DOHH2 (cell line): ENCODE measurements at regions not wholly inside any gene's neighbourhood (a gene's known extent, or its start where the extent isn't known, plus 50 kb on each side); places are given as distances from the start of the nearest gene placed in this dataset.

Source experiments
- EZH2phosphoT487 ChIP-seq: fragments of 200-600 bp; sonication (generic); IDR thresholded peaks from 2 replicates; pipeline ENCODE4 v1.6.1; 2017; ENCODE audit warnings: borderline replicate concordance, mild to moderate bottlenecking, antibody characterized with exemption, low read length, moderate library complexity, mixed read lengths
- TF ChIP-seq, protein P1 (sequence below): fragments of 200-600 bp; sonication (generic); IDR thresholded peaks from one replicate; pipeline ENCODE4 v1.5.1; 2014; ENCODE audit warnings: antibody characterized with exemption, mild to moderate bottlenecking, low read depth, low read length; ENCODE audit not compliant: poor library complexity, severe bottlenecking

DNA sequence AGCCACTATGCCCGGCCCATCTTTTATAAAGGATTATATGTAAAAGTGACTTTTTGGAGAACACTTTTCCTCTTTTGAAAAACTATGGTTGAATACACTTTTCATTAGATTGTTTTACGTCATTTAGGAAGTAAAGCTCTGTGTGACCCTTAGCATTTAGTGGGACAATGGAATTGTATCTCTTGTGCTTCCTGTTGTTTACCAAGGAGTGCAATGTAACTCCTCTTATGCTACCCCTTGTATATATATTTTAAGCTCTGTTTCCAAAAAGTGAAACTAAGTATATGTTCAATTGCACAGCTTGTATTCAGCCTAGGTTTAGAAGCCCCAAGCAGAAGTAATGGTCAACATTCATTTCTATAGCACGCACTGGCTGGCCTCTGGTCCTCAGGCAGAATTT is 183.1 kb upstream of the CITED2 start:
- TF ChIP-seq, protein P1, sequence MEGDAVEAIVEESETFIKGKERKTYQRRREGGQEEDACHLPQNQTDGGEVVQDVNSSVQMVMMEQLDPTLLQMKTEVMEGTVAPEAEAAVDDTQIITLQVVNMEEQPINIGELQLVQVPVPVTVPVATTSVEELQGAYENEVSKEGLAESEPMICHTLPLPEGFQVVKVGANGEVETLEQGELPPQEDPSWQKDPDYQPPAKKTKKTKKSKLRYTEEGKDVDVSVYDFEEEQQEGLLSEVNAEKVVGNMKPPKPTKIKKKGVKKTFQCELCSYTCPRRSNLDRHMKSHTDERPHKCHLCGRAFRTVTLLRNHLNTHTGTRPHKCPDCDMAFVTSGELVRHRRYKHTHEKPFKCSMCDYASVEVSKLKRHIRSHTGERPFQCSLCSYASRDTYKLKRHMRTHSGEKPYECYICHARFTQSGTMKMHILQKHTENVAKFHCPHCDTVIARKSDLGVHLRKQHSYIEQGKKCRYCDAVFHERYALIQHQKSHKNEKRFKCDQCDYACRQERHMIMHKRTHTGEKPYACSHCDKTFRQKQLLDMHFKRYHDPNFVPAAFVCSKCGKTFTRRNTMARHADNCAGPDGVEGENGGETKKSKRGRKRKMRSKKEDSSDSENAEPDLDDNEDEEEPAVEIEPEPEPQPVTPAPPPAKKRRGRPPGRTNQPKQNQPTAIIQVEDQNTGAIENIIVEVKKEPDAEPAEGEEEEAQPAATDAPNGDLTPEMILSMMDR, result no peak
- TF ChIP-seq EZH2phosphoT487, result no peak
